Prostate gland (tissue), 2 donors: ENCODE measurements at regions not wholly inside any gene's neighbourhood (a gene's known extent, or its start where the extent isn't known, plus 50 kb on each side); places are given as distances from the start of the nearest gene placed in this dataset.

Experiments used
- POLR2A ChIP-seq: fragments of 450-650 bp; IDR thresholded peaks from one replicate; pipeline ENCODE4 v1.6.1; 2016; ENCODE audit warnings: antibody characterized with exemption, mild to moderate bottlenecking
- TF ChIP-seq, protein P1 (sequence below), 4 experiments: fragments of 200-600 bp in 2 of 4; fragments of 450-650 bp in 2 of 4; sonication (generic) in 2 of 4; IDR thresholded peaks; 1 replicate in 3 of 4; 2 replicates in 1 of 4; pipeline ENCODE4 v1.5.1; 2016 to 2019; ENCODE audit warnings: antibody characterized with exemption in 4 of 4, mild to moderate bottlenecking in 2 of 4, moderate library complexity in 2 of 4

DNA sequence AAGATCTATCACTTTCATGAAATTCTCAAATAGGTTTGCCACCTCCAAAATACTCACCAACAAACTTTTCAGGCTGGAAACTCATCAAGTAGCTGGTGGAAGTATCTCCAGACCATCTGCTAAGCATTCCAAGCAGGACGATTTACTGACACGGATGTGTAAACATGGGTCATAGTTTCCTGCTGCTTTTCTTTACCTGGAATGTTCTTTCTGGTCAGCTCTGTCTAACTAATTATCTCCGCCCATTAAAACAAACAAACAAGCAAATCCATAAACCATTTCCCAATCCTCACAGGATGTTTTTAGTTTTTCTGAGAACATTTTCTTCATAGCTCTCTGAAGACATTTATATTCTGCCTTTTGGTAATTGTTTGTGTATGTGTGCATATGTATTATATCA is 397.0 kb downstream of the METTL15 start:
- TF ChIP-seq, protein P1, sequence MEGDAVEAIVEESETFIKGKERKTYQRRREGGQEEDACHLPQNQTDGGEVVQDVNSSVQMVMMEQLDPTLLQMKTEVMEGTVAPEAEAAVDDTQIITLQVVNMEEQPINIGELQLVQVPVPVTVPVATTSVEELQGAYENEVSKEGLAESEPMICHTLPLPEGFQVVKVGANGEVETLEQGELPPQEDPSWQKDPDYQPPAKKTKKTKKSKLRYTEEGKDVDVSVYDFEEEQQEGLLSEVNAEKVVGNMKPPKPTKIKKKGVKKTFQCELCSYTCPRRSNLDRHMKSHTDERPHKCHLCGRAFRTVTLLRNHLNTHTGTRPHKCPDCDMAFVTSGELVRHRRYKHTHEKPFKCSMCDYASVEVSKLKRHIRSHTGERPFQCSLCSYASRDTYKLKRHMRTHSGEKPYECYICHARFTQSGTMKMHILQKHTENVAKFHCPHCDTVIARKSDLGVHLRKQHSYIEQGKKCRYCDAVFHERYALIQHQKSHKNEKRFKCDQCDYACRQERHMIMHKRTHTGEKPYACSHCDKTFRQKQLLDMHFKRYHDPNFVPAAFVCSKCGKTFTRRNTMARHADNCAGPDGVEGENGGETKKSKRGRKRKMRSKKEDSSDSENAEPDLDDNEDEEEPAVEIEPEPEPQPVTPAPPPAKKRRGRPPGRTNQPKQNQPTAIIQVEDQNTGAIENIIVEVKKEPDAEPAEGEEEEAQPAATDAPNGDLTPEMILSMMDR (IDR thresholded peaks at IDR 0.05) = no peak
- no peak for TF ChIP-seq POLR2A
